HCT116 (cell line): ENCODE measurements at regions not wholly inside any gene's neighbourhood (a gene's known extent, or its start where the extent isn't known, plus 50 kb on each side); places are given as distances from the start of the nearest gene placed in this dataset.

Experiments
- ATAC-seq: fragments of 200-7000 bp; cut with Tn5 transposase; 2 replicates; pipeline ENCODE4 v1.9.1; 2020; ENCODE audit warnings: mild to moderate bottlenecking, moderate library complexity
- BruUV-seq: library from RNA; stranded (reverse); fragments of 400-500 nt; replicated peaks from 2 replicates; lab custom pipeline; 2021; lab: Mats Ljungman, UMichigan
- CTCF ChIA-PET: fragments of 300-600 bp; sonication (Branson Sonifier 250); formaldehyde crosslinking; loops from one replicate; lab custom pipeline; 2021; ENCODE audit warnings: antibody characterized with exemption; lab: Charles Lee
- POLR2A ChIA-PET: fragments of 300-600, 350-600 bp; sonication (Branson Sonifier 250); formaldehyde crosslinking; loops from one replicate; lab custom pipeline; 2021; ENCODE audit warnings: antibody characterized with exemption; lab: Charles Lee
- RAD21 ChIA-PET, 2 experiments: fragments of 300-600 bp; sonication (Branson Sonifier 250); formaldehyde crosslinking; loops; one replicate each; lab custom pipeline; 2023; ENCODE audit warnings: low total read pairs in 2 of 2; ENCODE audit not compliant: uncharacterized antibody in 2 of 2, unreplicated experiment in 2 of 2, low non-redundant PET in 1 of 2; lab: Charles Lee
- DNase-seq: peaks from one replicate; pipeline ENCODE4 v3.0.0-alpha.2; 2010; ENCODE audit warnings: low read depth, low spot score
- H2AFZ ChIP-seq: fragments of 200-600 bp; shearing (Covaris generic), sonication (generic); 2 replicates; pipeline ENCODE4 v1.6.1; 2017; ENCODE audit warnings: low read depth, mixed run types, mixed read lengths, antibody characterized with exemption, low read length; ENCODE audit not compliant: poor library complexity, severe bottlenecking
- H3K27ac ChIP-seq: 2 replicates; pipeline ENCODE4 v1.5.1; 2012; ENCODE audit warnings: low read depth, low read length
- H3K27me3 ChIP-seq: fragments of 200-600 bp; sonication (generic); 2 replicates; pipeline ENCODE4 v1.6.1; 2016; ENCODE audit warnings: mixed run types, low read length, mixed read lengths; ENCODE audit not compliant: insufficient read depth
- H3K36me3 ChIP-seq, 2 experiments: fragments of 200-500 bp in 1 of 2; fragments of 200-600 bp in 1 of 2; sonication (Bioruptor generic) in 1 of 2; sonication (generic) in 1 of 2; 2 replicates each; pipeline versions ENCODE4 v1.5.1 to v1.6.1; 2014 to 2016; ENCODE audit warnings: low read length in 2 of 2, inconsistent platforms in 1 of 2, mixed read lengths in 1 of 2, mixed run types in 1 of 2; ENCODE audit not compliant: insufficient read depth in 2 of 2, control insufficient read depth in 1 of 2
- H3K4me1 ChIP-seq, 2 experiments: fragments of 200-600 bp in 1 of 2; sonication (generic) in 1 of 2; 2 replicates each; pipeline versions ENCODE4 v1.5.1 to v1.6.1; 2012 to 2017; ENCODE audit warnings: low read length in 2 of 2, inconsistent platforms in 1 of 2, mild to moderate bottlenecking in 1 of 2, mixed read lengths in 1 of 2, mixed run types in 1 of 2, moderate library complexity in 1 of 2; ENCODE audit not compliant: insufficient read depth in 2 of 2, control insufficient read depth in 1 of 2
- H3K4me2 ChIP-seq: fragments of 200-600 bp; sonication (generic); 2 replicates; pipeline ENCODE4 v1.6.1; 2017; ENCODE audit warnings: mixed run types, low read length, mixed read lengths
- H3K4me3 ChIP-seq, 2 experiments: fragments of 200-600 bp in 1 of 2; sonication (generic) in 1 of 2; replicated peaks in 1 of 2; 2 replicates each; pipeline ENCODE4 v1.5.1; 2011 to 2016; ENCODE audit warnings: low read length in 2 of 2, control low read depth in 1 of 2, low read depth in 1 of 2, mild to moderate bottlenecking in 1 of 2, mixed read lengths in 1 of 2, mixed run types in 1 of 2
- H3K79me2 ChIP-seq: fragments of 200-600 bp; sonication (generic); 2 replicates; pipeline ENCODE4 v1.6.1; 2017; ENCODE audit warnings: mild to moderate bottlenecking, mixed run types, low read length, moderate library complexity, mixed read lengths; ENCODE audit not compliant: insufficient read depth
- H3K9ac ChIP-seq: fragments of 200-600 bp; sonication (generic); 2 replicates; pipeline ENCODE4 v1.6.1; 2016; ENCODE audit warnings: low read length, mixed read lengths
- H3K9me2 ChIP-seq: fragments of 200-600 bp; sonication (generic), shearing (Covaris generic); 2 replicates; pipeline ENCODE4 v1.6.1; 2017; ENCODE audit warnings: mixed run types, mild to moderate bottlenecking, moderate library complexity; ENCODE audit not compliant: insufficient read depth
- H3K9me3 ChIP-seq, 2 experiments: fragments of 200-500 bp in 1 of 2; fragments of 200-600 bp in 1 of 2; sonication (Bioruptor generic) in 1 of 2; sonication (generic) in 1 of 2; 2 replicates each; pipeline ENCODE4 v1.6.1; 2014 to 2017; ENCODE audit warnings: low read length in 2 of 2, mixed read lengths in 2 of 2, inconsistent platforms in 1 of 2, low read depth in 1 of 2, mild to moderate bottlenecking in 1 of 2, mixed run types in 1 of 2, moderate library complexity in 1 of 2; ENCODE audit not compliant: control insufficient read depth in 1 of 2, insufficient read depth in 1 of 2
- H4K20me1 ChIP-seq: fragments of 200-600 bp; sonication (generic), shearing (Covaris generic); 2 replicates; pipeline ENCODE4 v1.6.1; 2017; ENCODE audit warnings: mixed run types, mild to moderate bottlenecking, moderate library complexity; ENCODE audit not compliant: insufficient read depth
- EZH2 ChIP-seq: fragments of 200-600 bp; sonication (generic); IDR thresholded peaks from 2 replicates; pipeline ENCODE4 v1.6.1; 2017; ENCODE audit warnings: antibody characterized with exemption, mixed run types
- EZH2phosphoT487 ChIP-seq: fragments of 200-600 bp; IDR thresholded peaks from 2 replicates; pipeline ENCODE4 v1.6.1; 2018; ENCODE audit warnings: antibody characterized with exemption, borderline replicate concordance
- FOSL1 ChIP-seq: IDR thresholded peaks from 2 replicates; pipeline ENCODE4 v1.6.1; 2012; ENCODE audit warnings: low read depth
- POLR2AphosphoS5 ChIP-seq: IDR thresholded peaks from 2 replicates; pipeline ENCODE4 v1.6.1; 2011; ENCODE audit warnings: mild to moderate bottlenecking, low read depth, low read length, moderate library complexity
- SIN3A ChIP-seq: IDR thresholded peaks from 2 replicates; pipeline ENCODE4 v1.6.1; 2012; ENCODE audit warnings: low read depth
- YY1 ChIP-seq: IDR thresholded peaks from 2 replicates; pipeline ENCODE4 v1.6.1; 2011; ENCODE audit warnings: low read length, low read depth, moderate library complexity, mild to moderate bottlenecking; ENCODE audit not compliant: insufficient replicate concordance; ENCODE audit errors: extremely low read depth
- ZNF274 ChIP-seq: fragments of 200-500 bp; sonication (Bioruptor generic); IDR thresholded peaks from 2 replicates; pipeline ENCODE4 v1.6.1; 2014; ENCODE audit warnings: mild to moderate bottlenecking, low read depth, low read length, inconsistent platforms
- intact Hi-C: fragments of 100-400 bp; cut with micrococcal nuclease; formaldehyde crosslinking; loops from 2 replicates; pipeline ENCODE4 v1.10.0; 2022
- TF ChIP-seq, protein P1 (sequence below): IDR thresholded peaks from 2 replicates; pipeline ENCODE4 v1.6.1; 2012; ENCODE audit warnings: low read depth
- TF ChIP-seq, protein P2 (sequence below), 3 experiments: fragments of 200-600 bp in 1 of 3; sonication (generic) in 1 of 3; IDR thresholded peaks in 2 of 3; conservative IDR thresholded peaks in 1 of 3; 2 replicates each; pipeline ENCODE4 v1.5.1; 2012 to 2017; ENCODE audit warnings: low read depth in 2 of 3, low read length in 2 of 3, antibody characterized with exemption in 1 of 3, borderline replicate concordance in 1 of 3, control low read depth in 1 of 3, mild to moderate bottlenecking in 1 of 3, mixed read lengths in 1 of 3, mixed run types in 1 of 3, moderate library complexity in 1 of 3; ENCODE audit not compliant: insufficient read depth in 1 of 3

DNA sequence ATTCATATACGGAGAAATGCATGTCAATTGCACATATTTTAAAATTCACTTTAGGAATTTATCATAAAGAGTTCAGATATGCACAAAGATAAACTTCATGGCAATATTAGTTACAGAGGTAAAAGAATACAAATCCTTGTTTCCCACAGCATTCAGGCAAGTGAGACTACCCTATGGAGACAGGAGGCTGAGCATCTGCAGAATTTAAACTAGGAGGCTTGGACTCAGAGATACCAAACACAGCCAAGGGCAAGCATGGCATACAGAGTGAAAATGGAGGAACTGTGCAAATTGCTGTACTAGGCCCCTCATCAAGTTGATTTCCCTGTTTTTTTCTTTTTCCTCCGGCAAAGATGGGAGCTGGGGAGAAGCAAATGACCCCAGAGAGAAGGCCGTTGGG lies 94.2 kb downstream of the SLC24A2 start (continued):
- TF ChIP-seq, protein P1, sequence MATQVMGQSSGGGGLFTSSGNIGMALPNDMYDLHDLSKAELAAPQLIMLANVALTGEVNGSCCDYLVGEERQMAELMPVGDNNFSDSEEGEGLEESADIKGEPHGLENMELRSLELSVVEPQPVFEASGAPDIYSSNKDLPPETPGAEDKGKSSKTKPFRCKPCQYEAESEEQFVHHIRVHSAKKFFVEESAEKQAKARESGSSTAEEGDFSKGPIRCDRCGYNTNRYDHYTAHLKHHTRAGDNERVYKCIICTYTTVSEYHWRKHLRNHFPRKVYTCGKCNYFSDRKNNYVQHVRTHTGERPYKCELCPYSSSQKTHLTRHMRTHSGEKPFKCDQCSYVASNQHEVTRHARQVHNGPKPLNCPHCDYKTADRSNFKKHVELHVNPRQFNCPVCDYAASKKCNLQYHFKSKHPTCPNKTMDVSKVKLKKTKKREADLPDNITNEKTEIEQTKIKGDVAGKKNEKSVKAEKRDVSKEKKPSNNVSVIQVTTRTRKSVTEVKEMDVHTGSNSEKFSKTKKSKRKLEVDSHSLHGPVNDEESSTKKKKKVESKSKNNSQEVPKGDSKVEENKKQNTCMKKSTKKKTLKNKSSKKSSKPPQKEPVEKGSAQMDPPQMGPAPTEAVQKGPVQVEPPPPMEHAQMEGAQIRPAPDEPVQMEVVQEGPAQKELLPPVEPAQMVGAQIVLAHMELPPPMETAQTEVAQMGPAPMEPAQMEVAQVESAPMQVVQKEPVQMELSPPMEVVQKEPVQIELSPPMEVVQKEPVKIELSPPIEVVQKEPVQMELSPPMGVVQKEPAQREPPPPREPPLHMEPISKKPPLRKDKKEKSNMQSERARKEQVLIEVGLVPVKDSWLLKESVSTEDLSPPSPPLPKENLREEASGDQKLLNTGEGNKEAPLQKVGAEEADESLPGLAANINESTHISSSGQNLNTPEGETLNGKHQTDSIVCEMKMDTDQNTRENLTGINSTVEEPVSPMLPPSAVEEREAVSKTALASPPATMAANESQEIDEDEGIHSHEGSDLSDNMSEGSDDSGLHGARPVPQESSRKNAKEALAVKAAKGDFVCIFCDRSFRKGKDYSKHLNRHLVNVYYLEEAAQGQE = no peak
- TF ChIP-seq ZNF274 = no peak
- TF ChIP-seq SIN3A = no peak
- TF ChIP-seq, all 23 proteins: peak for 0

DNA sequence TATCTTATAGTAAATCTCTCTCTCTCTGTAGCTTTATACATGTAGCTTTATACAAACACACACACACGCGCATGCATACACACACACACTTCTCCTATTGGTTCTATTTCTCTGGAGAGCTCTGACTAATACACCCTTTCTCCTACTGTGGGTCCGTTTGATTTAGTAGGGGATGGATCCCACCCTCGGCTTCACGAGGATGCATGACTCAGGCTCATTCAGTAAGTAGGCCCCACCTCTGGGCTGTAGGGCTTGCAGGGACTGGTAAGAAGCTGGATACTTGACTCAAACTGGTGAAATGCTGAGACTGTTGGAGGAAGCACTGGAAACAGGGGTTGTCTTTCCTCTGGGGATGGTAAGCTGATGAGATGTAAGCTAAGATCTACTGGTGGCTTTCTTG lies 98.7 kb downstream of the SLC24A2 start:
- ATAC-seq (no peak), DNase-seq (no peak)
- Histone ChIP-seq H3K4me2 (no peak overlapping the region), H3K9me2 (no peaks in the 10 kb centered on the region), H3K4me3 (no peak overlapping the region), H3K4me1 (no peaks in the 10 kb centered on the region), H4K20me1 (no peaks in the 10 kb centered on the region), H3K9ac (no peak overlapping the region), H3K9me3 (no peaks in the 10 kb centered on the region), H3K79me2 (no peaks in the 10 kb centered on the region), H3K27ac (no peak overlapping the region), H3K36me3 (no peaks in the 10 kb centered on the region), H3K27me3 (peaks cover 7% of the 10 kb centered on the region), H2AFZ (no peak overlapping the region)
- ChIA-PET POLR2A (no interaction called here), RAD21 (no interaction called here), CTCF (no interaction called here)
- intact Hi-C loops = no loop called here
- BruUV-seq = no TSS peak
- no peak for TF ChIP-seq ZNF274
- TF ChIP-seq SIN3A = no peak
- TF ChIP-seq POLR2AphosphoS5 = no peak
- TF ChIP-seq, protein P2, sequence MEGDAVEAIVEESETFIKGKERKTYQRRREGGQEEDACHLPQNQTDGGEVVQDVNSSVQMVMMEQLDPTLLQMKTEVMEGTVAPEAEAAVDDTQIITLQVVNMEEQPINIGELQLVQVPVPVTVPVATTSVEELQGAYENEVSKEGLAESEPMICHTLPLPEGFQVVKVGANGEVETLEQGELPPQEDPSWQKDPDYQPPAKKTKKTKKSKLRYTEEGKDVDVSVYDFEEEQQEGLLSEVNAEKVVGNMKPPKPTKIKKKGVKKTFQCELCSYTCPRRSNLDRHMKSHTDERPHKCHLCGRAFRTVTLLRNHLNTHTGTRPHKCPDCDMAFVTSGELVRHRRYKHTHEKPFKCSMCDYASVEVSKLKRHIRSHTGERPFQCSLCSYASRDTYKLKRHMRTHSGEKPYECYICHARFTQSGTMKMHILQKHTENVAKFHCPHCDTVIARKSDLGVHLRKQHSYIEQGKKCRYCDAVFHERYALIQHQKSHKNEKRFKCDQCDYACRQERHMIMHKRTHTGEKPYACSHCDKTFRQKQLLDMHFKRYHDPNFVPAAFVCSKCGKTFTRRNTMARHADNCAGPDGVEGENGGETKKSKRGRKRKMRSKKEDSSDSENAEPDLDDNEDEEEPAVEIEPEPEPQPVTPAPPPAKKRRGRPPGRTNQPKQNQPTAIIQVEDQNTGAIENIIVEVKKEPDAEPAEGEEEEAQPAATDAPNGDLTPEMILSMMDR (IDR thresholded peaks at IDR 0.05 in 2 of 3, conservative IDR thresholded peaks at IDR 0.05 in 1 of 3; ENCODE audit: borderline replicate concordance in 1 of 3, insufficient read depth in 1 of 3, low read depth in 2 of 3, low read length in 2 of 3) = no peak
- TF ChIP-seq YY1 = no peak
- no peak for TF ChIP-seq EZH2phosphoT487
- TF ChIP-seq FOSL1 = no peak
- TF ChIP-seq EZH2 = no peak
